GM12874 (cell line): ENCODE measurements at regions not wholly inside any gene's neighbourhood (a gene's known extent, or its start where the extent isn't known, plus 50 kb on each side); places are given as distances from the start of the nearest gene placed in this dataset.

Experiments
- TF ChIP-seq, protein P1 (sequence below): IDR thresholded peaks from 2 replicates; pipeline ENCODE4 v1.5.1; 2011; ENCODE audit warnings: low read depth, mild to moderate bottlenecking, control low read depth, low read length, moderate library complexity; ENCODE audit not compliant: insufficient read depth

DNA sequence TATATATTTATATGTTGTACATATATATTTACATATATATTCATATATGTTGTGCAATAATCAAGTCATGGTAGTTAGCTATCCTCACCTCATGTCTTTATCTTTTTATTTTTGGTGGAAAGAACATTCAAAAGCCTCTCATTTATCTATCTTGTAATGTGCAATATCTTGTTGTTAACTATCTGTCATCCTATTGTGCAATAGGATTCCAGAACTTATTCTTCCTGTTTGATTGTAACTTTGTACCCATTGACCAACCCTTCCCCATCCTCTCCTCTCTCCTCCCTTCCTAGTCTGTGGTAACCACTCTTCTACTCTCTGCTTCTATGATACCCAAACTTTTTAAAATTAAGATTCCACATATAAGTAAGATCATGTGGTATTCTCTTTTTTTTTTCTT, 115.6 kb upstream of the PDGFD start:
- TF ChIP-seq, protein P1, sequence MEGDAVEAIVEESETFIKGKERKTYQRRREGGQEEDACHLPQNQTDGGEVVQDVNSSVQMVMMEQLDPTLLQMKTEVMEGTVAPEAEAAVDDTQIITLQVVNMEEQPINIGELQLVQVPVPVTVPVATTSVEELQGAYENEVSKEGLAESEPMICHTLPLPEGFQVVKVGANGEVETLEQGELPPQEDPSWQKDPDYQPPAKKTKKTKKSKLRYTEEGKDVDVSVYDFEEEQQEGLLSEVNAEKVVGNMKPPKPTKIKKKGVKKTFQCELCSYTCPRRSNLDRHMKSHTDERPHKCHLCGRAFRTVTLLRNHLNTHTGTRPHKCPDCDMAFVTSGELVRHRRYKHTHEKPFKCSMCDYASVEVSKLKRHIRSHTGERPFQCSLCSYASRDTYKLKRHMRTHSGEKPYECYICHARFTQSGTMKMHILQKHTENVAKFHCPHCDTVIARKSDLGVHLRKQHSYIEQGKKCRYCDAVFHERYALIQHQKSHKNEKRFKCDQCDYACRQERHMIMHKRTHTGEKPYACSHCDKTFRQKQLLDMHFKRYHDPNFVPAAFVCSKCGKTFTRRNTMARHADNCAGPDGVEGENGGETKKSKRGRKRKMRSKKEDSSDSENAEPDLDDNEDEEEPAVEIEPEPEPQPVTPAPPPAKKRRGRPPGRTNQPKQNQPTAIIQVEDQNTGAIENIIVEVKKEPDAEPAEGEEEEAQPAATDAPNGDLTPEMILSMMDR, result no peak

DNA sequence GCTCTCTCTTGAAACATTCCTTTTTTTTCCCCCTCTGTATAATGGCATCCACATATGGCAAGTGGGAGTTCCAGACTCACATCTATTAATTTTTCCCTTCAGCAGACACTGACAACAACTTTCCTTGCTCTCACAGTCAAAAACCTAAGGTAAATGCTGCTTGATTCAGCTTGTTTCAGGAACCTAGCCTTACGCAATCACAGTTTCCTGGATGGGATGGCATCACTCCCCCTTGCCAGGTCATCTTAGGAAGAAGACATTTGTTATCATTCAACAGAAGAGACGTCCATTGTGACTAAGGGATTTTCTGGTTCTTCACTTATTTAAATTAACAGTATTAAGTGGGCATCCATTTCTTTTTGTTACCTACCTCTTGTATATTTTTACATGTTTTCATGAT, 112.0 kb upstream of the PDGFD start:
- TF ChIP-seq, protein P1, result no peak

DNA sequence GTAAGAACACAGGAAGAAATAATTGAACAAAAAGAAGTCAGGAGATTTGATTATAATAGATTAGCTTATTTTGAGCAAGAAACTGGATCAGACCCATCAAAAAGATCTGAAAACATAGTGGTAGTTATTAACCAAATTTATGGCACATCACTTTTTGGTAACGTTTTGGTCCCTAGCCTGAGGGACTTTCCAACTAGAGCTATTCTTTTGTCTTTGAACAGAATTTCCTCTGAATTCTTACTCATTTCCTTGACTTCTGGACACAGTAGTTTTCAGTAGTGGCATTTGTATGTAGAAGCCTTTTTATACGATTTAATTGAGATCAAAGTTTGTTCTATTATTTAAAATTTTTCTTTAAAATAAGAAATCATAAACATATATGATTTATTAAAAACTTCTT, 96.5 kb upstream of the PDGFD start:
- TF ChIP-seq, protein P1, result no peak

DNA sequence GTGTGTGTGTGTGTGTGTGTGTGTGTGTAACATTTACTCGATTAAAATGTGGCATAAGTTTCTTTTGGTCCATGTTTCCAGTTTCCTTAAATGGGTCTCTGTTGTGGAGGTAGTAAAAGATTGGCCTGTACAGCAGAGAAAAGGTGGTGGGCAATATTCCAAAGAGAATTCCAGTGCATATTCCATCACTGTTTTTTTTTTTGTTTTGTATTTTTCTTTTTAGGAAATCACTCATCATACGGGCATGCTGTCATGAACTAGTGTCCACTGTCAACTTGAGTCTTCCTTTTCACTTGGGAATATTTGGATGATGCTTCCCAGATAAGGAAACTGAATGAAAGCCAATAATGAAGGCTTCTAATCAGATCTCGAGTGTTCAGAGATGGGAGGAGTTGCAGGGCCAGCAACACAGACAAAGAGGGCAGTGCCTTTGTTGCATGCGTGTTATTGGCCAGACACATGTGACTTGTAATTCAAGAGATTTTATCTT, 95.2 kb upstream of the PDGFD start:
- TF ChIP-seq, protein P1, result no peak

DNA sequence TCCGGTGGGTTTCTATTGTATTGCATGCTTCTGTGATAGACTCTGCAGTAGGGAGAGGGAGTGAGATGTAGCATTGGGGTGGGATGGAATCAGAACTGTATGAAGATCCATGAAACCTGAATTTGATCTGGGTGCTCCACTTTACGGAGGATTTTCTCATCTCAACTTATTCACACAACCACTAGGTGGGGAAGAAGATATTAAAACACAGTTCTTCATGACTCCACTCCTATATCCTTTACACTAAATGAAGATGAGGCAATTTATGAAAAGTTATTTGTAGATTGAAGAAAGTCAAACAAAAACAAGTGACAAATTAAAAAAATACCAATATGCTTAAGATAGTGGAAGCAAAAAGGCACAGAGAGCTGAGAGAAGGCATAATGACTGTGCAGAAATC, 92.6 kb upstream of the PDGFD start:
- TF ChIP-seq, protein P1, result no peak

DNA sequence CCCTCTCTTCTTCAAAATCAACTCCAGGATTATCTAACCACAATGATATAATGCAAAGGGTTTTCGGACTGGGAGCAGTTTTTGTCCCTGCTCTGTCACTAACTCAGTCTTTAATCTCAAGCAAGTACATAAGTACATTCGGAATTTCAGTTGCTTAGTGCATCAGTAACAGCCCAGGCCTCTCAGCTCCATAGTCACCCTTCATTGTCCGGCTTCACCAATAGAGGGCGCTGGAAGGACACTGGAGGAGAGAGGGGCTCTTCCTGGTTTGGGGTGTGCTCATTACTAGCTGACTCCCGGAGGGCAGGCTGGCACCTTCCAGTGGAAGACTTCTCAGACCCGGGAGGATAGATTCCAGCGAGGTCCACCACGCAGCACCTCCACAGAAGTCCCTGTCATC, 90.4 kb upstream of the PDGFD start:
- TF ChIP-seq, protein P1, result peak; percentile 76

DNA sequence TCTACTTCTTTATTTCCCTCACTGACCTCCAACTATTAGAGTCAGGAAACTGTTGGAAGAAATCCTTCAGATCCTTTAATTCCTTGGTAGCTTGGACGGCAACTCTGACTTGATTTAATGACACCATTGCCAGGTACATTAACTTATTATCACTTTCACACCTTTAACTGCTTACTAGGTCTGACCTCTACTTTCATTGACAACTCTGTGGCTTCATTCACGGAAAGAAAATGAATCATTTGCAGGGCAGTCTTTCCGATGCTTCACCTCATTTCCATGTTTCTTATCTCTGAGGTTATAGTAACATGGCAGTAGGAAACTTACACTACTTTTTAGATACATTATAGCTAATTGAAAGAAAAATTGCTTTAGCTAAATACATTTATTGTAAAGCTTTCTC, 82.6 kb upstream of the PDGFD start:
- TF ChIP-seq, protein P1, result no peak

DNA sequence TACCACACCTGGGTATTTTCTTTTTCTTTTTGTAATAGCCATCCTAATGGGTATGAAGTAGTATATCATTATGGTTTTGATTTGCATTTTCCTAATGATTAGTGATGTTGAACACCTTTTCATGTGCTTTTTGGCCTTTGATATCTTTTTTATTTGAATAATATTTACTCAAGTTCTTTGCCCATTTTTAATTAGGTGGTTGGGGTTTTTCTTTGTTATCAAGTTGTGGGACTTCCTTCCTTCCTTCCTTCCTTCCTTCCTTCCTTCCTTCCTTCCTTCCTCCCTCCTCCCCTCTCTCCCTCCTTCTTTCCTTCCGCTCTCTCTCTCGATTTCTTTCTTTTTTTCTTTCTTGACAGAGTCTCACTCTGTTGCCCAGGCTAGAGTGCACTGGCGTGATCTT, 75.0 kb upstream of the PDGFD start:
- TF ChIP-seq, protein P1, result no peak
